ENCODE measurements at regions not wholly inside any gene's neighbourhood (a gene's known extent, or its start where the extent isn't known, plus 50 kb on each side); places are given as distances from the start of the nearest gene placed in this dataset.

DNA sequence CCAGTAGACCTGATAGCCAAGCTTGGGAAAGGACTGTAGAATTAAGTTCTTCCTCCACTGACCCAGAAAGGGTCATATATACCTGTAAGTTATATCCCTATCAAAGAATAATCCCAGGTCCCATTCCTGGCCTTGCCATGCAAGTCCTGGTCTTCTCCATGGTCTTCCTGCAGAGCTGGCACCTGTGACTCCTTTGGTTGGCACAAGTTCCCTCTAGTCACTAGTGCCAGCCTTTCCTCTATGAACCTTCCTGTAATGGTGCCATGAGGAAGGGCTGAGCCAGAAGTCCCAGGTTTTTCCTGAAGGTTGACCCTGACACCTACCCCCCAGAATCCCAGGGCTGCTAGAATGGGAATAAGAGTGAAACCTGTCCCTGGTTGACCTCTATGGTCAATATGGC, 54.1 kb upstream of the UNC5B start:
- H3K4me3 ChIP-seq (ENCODE audit: low read depth, low read length) = no peak overlapping the region
- TF ChIP-seq, protein P1, sequence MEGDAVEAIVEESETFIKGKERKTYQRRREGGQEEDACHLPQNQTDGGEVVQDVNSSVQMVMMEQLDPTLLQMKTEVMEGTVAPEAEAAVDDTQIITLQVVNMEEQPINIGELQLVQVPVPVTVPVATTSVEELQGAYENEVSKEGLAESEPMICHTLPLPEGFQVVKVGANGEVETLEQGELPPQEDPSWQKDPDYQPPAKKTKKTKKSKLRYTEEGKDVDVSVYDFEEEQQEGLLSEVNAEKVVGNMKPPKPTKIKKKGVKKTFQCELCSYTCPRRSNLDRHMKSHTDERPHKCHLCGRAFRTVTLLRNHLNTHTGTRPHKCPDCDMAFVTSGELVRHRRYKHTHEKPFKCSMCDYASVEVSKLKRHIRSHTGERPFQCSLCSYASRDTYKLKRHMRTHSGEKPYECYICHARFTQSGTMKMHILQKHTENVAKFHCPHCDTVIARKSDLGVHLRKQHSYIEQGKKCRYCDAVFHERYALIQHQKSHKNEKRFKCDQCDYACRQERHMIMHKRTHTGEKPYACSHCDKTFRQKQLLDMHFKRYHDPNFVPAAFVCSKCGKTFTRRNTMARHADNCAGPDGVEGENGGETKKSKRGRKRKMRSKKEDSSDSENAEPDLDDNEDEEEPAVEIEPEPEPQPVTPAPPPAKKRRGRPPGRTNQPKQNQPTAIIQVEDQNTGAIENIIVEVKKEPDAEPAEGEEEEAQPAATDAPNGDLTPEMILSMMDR (IDR thresholded peaks at IDR 0.05; ENCODE audit: insufficient read depth, low read depth, low read length) = no peak
- DNase-seq (ENCODE audit: low read depth) = no peak

DNA sequence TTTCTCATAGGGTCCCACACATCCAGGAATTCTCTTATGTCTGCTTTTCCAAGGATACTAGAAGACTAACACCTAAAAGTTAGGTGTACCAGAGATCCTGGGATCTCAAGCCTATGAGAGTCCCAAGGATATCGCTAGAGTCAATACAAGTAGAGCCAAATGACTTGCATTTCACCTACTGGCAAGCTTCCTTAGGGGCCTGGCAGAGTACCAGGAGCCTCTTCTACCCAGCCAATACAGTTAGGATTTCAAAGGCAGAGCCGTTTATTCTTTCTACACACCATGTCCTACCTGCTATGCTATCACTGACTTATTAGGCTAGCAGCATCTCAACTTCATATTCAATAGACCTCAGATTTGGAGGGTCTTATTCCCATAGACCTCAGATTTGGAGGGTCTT, 53.5 kb upstream of the UNC5B start:
- H3K4me3 ChIP-seq (ENCODE audit: low read depth, low read length) = no peak overlapping the region
- TF ChIP-seq, protein P1 (IDR thresholded peaks at IDR 0.05; ENCODE audit: insufficient read depth, low read depth, low read length) = no peak
- no peak for DNase-seq (ENCODE audit: low read depth)

DNA sequence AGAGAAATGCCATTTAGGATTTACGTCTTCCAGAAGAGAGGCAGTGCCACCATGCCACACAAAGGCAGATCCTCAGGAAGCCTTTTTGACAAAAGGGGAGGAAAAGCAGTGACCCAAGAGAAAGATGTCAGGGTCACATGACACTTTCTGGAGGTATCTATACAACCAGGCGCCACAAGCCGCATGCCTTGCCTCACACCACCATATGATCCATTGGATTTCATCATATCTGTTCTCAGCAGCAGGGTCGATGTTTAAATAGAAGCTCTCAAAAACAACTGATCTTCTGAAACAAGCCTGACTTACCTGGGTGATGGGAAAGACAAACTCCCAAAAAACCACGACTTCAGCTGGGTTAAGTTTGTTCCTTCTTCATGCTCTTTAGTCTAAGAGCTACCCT, 52.5 kb upstream of the UNC5B start:
- TF ChIP-seq, protein P1 (IDR thresholded peaks at IDR 0.05; ENCODE audit: insufficient read depth, low read depth, low read length) = no peak
- no peak overlapping the region for H3K4me3 ChIP-seq (ENCODE audit: low read depth, low read length)
- no peak for DNase-seq (ENCODE audit: low read depth)

DNA sequence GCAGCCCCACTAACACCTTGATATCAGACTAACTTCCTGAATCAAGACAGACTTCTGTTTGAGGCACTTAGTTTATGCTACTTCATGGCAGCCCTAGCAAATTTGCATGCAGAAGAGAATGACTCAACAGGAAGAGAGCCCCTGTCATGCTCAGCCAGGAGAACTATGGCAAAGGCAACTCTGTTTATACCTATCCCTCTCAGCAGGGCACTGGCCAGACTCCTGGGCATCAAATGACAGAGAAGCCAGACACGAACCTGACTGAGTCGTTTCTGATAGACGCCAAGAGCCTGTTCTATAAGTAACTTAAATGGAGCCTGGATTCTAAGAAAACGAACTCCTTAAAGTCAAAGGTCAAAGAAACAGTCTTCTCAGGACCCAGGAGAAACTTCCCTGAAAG, 50.9 kb upstream of the UNC5B start:
- TF ChIP-seq, protein P1 (IDR thresholded peaks at IDR 0.05; ENCODE audit: insufficient read depth, low read depth, low read length) = no peak
- DNase-seq (ENCODE audit: low read depth) = no peak
- no peak overlapping the region for H3K4me3 ChIP-seq (ENCODE audit: low read depth, low read length)

All from fibroblast of villous mesenchyme (primary cell).